DND-41 (cell line): ENCODE measurements at regions not wholly inside any gene's neighbourhood (a gene's known extent, or its start where the extent isn't known, plus 50 kb on each side); places are given as distances from the start of the nearest gene placed in this dataset.

ENCODE experiments used
- ATAC-seq: fragments of 200-7000 bp; cut with Tn5 transposase; 3 replicates; pipeline ENCODE4 v1.9.1; 2021; ENCODE audit warnings: low read depth; ENCODE audit not compliant: insufficient read depth
- DNase-seq: peaks from one replicate; pipeline ENCODE4 v3.0.0-alpha.2; 2020
- H2AFZ ChIP-seq: 2 replicates; pipeline ENCODE4 v1.6.0; 2012; ENCODE audit warnings: low read depth, low read length
- H3K27ac ChIP-seq: 2 replicates; pipeline ENCODE4 v1.5.1; 2012; ENCODE audit warnings: low read length, inconsistent platforms
- H3K27me3 ChIP-seq: fragments of 200-600 bp; sonication (generic); 2 replicates; pipeline ENCODE4 v1.6.0; 2012; ENCODE audit warnings: low read length, mild to moderate bottlenecking, inconsistent platforms; ENCODE audit not compliant: insufficient read depth, poor library complexity
- H3K36me3 ChIP-seq: 2 replicates; pipeline ENCODE4 v1.5.1; 2012; ENCODE audit warnings: low read length, inconsistent platforms; ENCODE audit not compliant: insufficient read depth
- H3K4me1 ChIP-seq: 2 replicates; pipeline ENCODE4 v1.5.1; 2012; ENCODE audit warnings: mild to moderate bottlenecking, low read length; ENCODE audit not compliant: insufficient read depth
- H3K4me2 ChIP-seq: 2 replicates; pipeline ENCODE4 v1.6.0; 2012; ENCODE audit warnings: mild to moderate bottlenecking, moderate library complexity, low read length, inconsistent platforms; ENCODE audit not compliant: insufficient read depth
- H3K4me3 ChIP-seq, 2 experiments: fragments of 200-600 bp in 1 of 2; shearing (Covaris generic) in 1 of 2; 2 replicates each; pipeline ENCODE4 v1.5.1; 2012 to 2016; ENCODE audit warnings: inconsistent platforms in 2 of 2, low read length in 2 of 2, mild to moderate bottlenecking in 2 of 2, low read depth in 1 of 2, moderate library complexity in 1 of 2
- H3K79me2 ChIP-seq: 2 replicates; pipeline ENCODE4 v1.6.0; 2012; ENCODE audit warnings: low read length, inconsistent platforms; ENCODE audit not compliant: insufficient read depth
- H3K9ac ChIP-seq: 2 replicates; pipeline ENCODE4 v1.6.0; 2012; ENCODE audit warnings: low read depth, mild to moderate bottlenecking, inconsistent platforms, low read length, moderate library complexity
- H3K9me3 ChIP-seq: 2 replicates; pipeline ENCODE4 v1.5.1; 2012; ENCODE audit warnings: low read length, moderate library complexity, mild to moderate bottlenecking, inconsistent platforms; ENCODE audit not compliant: insufficient read depth, severe bottlenecking
- H4K20me1 ChIP-seq: 2 replicates; pipeline ENCODE4 v1.6.0; 2012; ENCODE audit warnings: low read length; ENCODE audit not compliant: insufficient read depth
- EZH2 ChIP-seq: IDR thresholded peaks from 3 replicates; pipeline ENCODE4 v1.6.1; 2012; ENCODE audit warnings: borderline replicate concordance, low read depth, mild to moderate bottlenecking, moderate library complexity, low read length, inconsistent platforms; ENCODE audit not compliant: severe bottlenecking
- TF ChIP-seq, protein P1 (sequence below): IDR thresholded peaks from 2 replicates; pipeline ENCODE4 v1.5.1; 2012; ENCODE audit warnings: borderline replicate concordance, low read length, moderate library complexity, mild to moderate bottlenecking; ENCODE audit not compliant: poor library complexity, severe bottlenecking; ENCODE audit errors: extremely low read depth

- DNase-seq (no peak), ATAC-seq (no peak)
- H3K27me3 ChIP-seq = no peaks in the 10 kb centered on the region
- H4K20me1 ChIP-seq = no peaks in the 10 kb centered on the region
- H3K27ac ChIP-seq = no peak overlapping the region
- no peak overlapping the region for H3K4me2 ChIP-seq
- no peak overlapping the region for H3K4me3 ChIP-seq
- no peak overlapping the region for H3K9ac ChIP-seq
- H3K79me2 ChIP-seq = no peaks in the 10 kb centered on the region
- TF ChIP-seq, protein P1, sequence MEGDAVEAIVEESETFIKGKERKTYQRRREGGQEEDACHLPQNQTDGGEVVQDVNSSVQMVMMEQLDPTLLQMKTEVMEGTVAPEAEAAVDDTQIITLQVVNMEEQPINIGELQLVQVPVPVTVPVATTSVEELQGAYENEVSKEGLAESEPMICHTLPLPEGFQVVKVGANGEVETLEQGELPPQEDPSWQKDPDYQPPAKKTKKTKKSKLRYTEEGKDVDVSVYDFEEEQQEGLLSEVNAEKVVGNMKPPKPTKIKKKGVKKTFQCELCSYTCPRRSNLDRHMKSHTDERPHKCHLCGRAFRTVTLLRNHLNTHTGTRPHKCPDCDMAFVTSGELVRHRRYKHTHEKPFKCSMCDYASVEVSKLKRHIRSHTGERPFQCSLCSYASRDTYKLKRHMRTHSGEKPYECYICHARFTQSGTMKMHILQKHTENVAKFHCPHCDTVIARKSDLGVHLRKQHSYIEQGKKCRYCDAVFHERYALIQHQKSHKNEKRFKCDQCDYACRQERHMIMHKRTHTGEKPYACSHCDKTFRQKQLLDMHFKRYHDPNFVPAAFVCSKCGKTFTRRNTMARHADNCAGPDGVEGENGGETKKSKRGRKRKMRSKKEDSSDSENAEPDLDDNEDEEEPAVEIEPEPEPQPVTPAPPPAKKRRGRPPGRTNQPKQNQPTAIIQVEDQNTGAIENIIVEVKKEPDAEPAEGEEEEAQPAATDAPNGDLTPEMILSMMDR = no peak
- no peak for TF ChIP-seq EZH2
- no peaks in the 10 kb centered on the region for H3K36me3 ChIP-seq
- H3K4me1 ChIP-seq = no peaks in the 10 kb centered on the region
- no peak overlapping the region for H2AFZ ChIP-seq
- H3K9me3 ChIP-seq = no peaks in the 10 kb centered on the region
These were observed 592.0 kb downstream of the ZNF385D start for GRCh38 chr3:21158861-21159542.

GRCh38 chr3:21154911-21155310, 596.1 kb downstream of the ZNF385D start:
- Histone ChIP-seq H3K4me3 (no peak overlapping the region), H3K36me3 (no peaks in the 10 kb centered on the region), H4K20me1 (no peaks in the 10 kb centered on the region), H3K4me2 (no peak overlapping the region), H3K79me2 (no peaks in the 10 kb centered on the region), H2AFZ (no peak overlapping the region), H3K27ac (no peak overlapping the region), H3K4me1 (no peaks in the 10 kb centered on the region), H3K9me3 (no peaks in the 10 kb centered on the region), H3K9ac (no peak overlapping the region), H3K27me3 (no peaks in the 10 kb centered on the region)
- TF ChIP-seq, protein P1 = no peak
- TF ChIP-seq EZH2 = no peak
- DNase-seq (no peak), ATAC-seq (no peak)

GRCh38 chr3:21152555-21152954, 598.5 kb downstream of the ZNF385D start:
- Histone ChIP-seq H3K4me3 (no peak overlapping the region), H3K36me3 (no peaks in the 10 kb centered on the region), H3K79me2 (no peaks in the 10 kb centered on the region), H3K9ac (no peak overlapping the region), H4K20me1 (no peaks in the 10 kb centered on the region), H3K27ac (no peak overlapping the region), H3K27me3 (no peaks in the 10 kb centered on the region), H2AFZ (no peak overlapping the region), H3K9me3 (no peaks in the 10 kb centered on the region), H3K4me2 (no peak overlapping the region), H3K4me1 (no peaks in the 10 kb centered on the region)
- ATAC-seq (no peak), DNase-seq (no peak)
- TF ChIP-seq, protein P1 = no peak
- no peak for TF ChIP-seq EZH2

- H2AFZ ChIP-seq = no peak overlapping the region
- DNase-seq = no peak
- H3K4me1 ChIP-seq = no peaks in the 10 kb centered on the region
- H3K4me3 ChIP-seq = no peak overlapping the region
- no peak for ATAC-seq
- H3K4me2 ChIP-seq = no peak overlapping the region
- no peak overlapping the region for H3K9ac ChIP-seq
- H3K79me2 ChIP-seq = no peaks in the 10 kb centered on the region
- H3K36me3 ChIP-seq = no peaks in the 10 kb centered on the region
- H4K20me1 ChIP-seq = no peaks in the 10 kb centered on the region
- H3K27ac ChIP-seq = no peak overlapping the region
- no peaks in the 10 kb centered on the region for H3K9me3 ChIP-seq
- no peaks in the 10 kb centered on the region for H3K27me3 ChIP-seq
- TF ChIP-seq, protein P1 = no peak
- no peak for TF ChIP-seq EZH2
These were observed 608.1 kb downstream of the ZNF385D start for GRCh38 chr3:21142949-21143348.
